CD4-positive, alpha-beta T cell treated with Interleukin-17A for 4 hours (primary cell): ENCODE measurements at regions not wholly inside any gene's neighbourhood (a gene's known extent, or its start where the extent isn't known, plus 50 kb on each side); places are given as distances from the start of the nearest gene placed in this dataset.

Experiments used
- DNase-seq: peaks from one replicate; pipeline ENCODE4 v3.0.0-alpha.2; 2020; ENCODE audit warnings: mixed read lengths

- DNase-seq = no peak
These were observed 159.1 kb upstream of the PPP2R2B start for GRCh38 chr5:147037515-147038205.

- no peak for DNase-seq
These were observed 162.3 kb upstream of the PPP2R2B start for GRCh38 chr5:147040856-147041255.

GRCh38 chr5:147044572-147045273 lies 166.2 kb upstream of the PPP2R2B start:
- DNase-seq = no peak

GRCh38 chr5:147045290-147045689 lies 166.7 kb upstream of the PPP2R2B start:
- no peak for DNase-seq

- DNase-seq = no peak
These were observed 167.7 kb upstream of the PPP2R2B start for GRCh38 chr5:147046281-147046680.

- no peak for DNase-seq
These were observed 168.3 kb upstream of the PPP2R2B start for GRCh38 chr5:147046894-147047293.

- no peak for DNase-seq
These were observed 171.2 kb upstream of the PPP2R2B start for GRCh38 chr5:147049764-147050163.

- DNase-seq = no peak
These were observed 171.6 kb upstream of the PPP2R2B start for GRCh38 chr5:147050172-147050571.

GRCh38 chr5:147051193-147051592 lies 172.6 kb upstream of the PPP2R2B start:
- DNase-seq = no peak

- no peak for DNase-seq
These were observed 174.0 kb upstream of the PPP2R2B start for GRCh38 chr5:147052519-147052918.

GRCh38 chr5:147055089-147055826 lies 176.7 kb upstream of the PPP2R2B start:
- DNase-seq = no peak

- no peak for DNase-seq
These were observed 177.5 kb upstream of the PPP2R2B start for GRCh38 chr5:147055850-147056566.

- DNase-seq = no peak
These were observed 177.8 kb upstream of the STK32A start for GRCh38 chr5:147057051-147057450.

- DNase-seq = no peak
These were observed 173.4 kb upstream of the STK32A start for GRCh38 chr5:147061431-147061830.

- no peak for DNase-seq
These were observed 172.4 kb upstream of the STK32A start for GRCh38 chr5:147062427-147062826.

- no peak for DNase-seq
These were observed 170.9 kb upstream of the STK32A start for GRCh38 chr5:147063943-147064342.

GRCh38 chr5:147065071-147065470 lies 169.8 kb upstream of the STK32A start:
- no peak for DNase-seq

- no peak for DNase-seq
These were observed 165.8 kb upstream of the STK32A start for GRCh38 chr5:147068998-147069397.

- DNase-seq = no peak
These were observed 162.2 kb upstream of the STK32A start for GRCh38 chr5:147072622-147073021.

GRCh38 chr5:147073098-147073497 lies 161.7 kb upstream of the STK32A start:
- no peak for DNase-seq

GRCh38 chr5:147075187-147075586 lies 159.6 kb upstream of the STK32A start:
- DNase-seq = no peak

GRCh38 chr5:147080391-147080790 lies 154.4 kb upstream of the STK32A start:
- DNase-seq = no peak

- no peak for DNase-seq
These were observed 153.5 kb upstream of the STK32A start for GRCh38 chr5:147081311-147081764.
